Vagina (tissue), 2 donors: ENCODE measurements at regions not wholly inside any gene's neighbourhood (a gene's known extent, or its start where the extent isn't known, plus 50 kb on each side); places are given as distances from the start of the nearest gene placed in this dataset.

Source experiments
- DNase-seq, 2 donors: peaks; one replicate each; pipeline ENCODE4 v3.0.0-alpha.2; 2017; ENCODE audit errors: extremely low spot score in 2 of 2
- H3K27ac ChIP-seq: fragments of 200-600 bp; sonication (generic); one replicate; pipeline ENCODE4 v1.5.1; 2019
- H3K27me3 ChIP-seq: fragments of 200-600 bp; sonication (generic); one replicate; pipeline ENCODE4 v1.5.1; 2019
- H3K36me3 ChIP-seq, 2 donors: fragments of 200-600 bp; sonication (generic); one replicate each; pipeline ENCODE4 v1.5.1; 2017 to 2019
- H3K4me1 ChIP-seq: fragments of 200-600 bp; sonication (generic); one replicate; pipeline ENCODE4 v1.5.1; 2019
- H3K4me3 ChIP-seq, 2 donors: fragments of 200-600 bp; sonication (generic); 1 replicate in 1 of 2; 2 replicates in 1 of 2; pipeline ENCODE4 v1.5.1; 2016 to 2019
- H3K9me3 ChIP-seq: fragments of 200-600 bp; sonication (generic); one replicate; pipeline ENCODE4 v1.5.1; 2019
- CTCF ChIP-seq, 3 experiments: fragments of 450-650 bp in 2 of 3; fragments of 200-600 bp in 1 of 3; sonication (generic) in 1 of 3; IDR thresholded peaks; one replicate each; pipeline ENCODE4 v1.5.1; 2017 to 2019; ENCODE audit warnings: antibody characterized with exemption in 3 of 3, mild to moderate bottlenecking in 2 of 3, moderate library complexity in 2 of 3
- POLR2A ChIP-seq, 2 donors: fragments of 450-650 bp; IDR thresholded peaks; one replicate each; pipeline ENCODE4 v1.6.1; 2017; ENCODE audit warnings: antibody characterized with exemption in 2 of 2, mild to moderate bottlenecking in 2 of 2, moderate library complexity in 2 of 2
- POLR2AphosphoS5 ChIP-seq, 2 donors: sonication (generic); formaldehyde crosslinking; IDR thresholded peaks; one replicate each; pipeline ENCODE4 v1.9.0; 2017; ENCODE audit warnings: antibody characterized with exemption in 2 of 2, mild to moderate bottlenecking in 2 of 2, low read depth in 1 of 2; ENCODE audit not compliant: insufficient read depth in 1 of 2
- intact Hi-C: fragments of 100-400 bp; cut with DNase I; formaldehyde crosslinking; loops from one replicate; pipeline ENCODE4 v1.15.1; 2023

GRCh38 chr10:113252650-113253618 is 299.9 kb upstream of the HABP2 start:
- H3K27ac ChIP-seq, result no peak overlapping the region
- intact Hi-C loops, result no loop called here
- no peaks in the 10 kb centered on the region for H3K27me3 ChIP-seq
- DNase-seq, result no peak
- no peaks in the 10 kb centered on the region for H3K36me3 ChIP-seq
- H3K9me3 ChIP-seq, result no peaks in the 10 kb centered on the region
- H3K4me3 ChIP-seq, result no peak overlapping the region
- TF ChIP-seq CTCF (IDR thresholded peaks at IDR 0.05) (no peak), POLR2A (IDR thresholded peaks at IDR 0.05) (no peak), POLR2AphosphoS5 (IDR thresholded peaks at IDR 0.05; ENCODE audit: insufficient read depth in 1 of 2, low read depth in 1 of 2) (no peak)
- H3K4me1 ChIP-seq, result no peaks in the 10 kb centered on the region

- Histone ChIP-seq H3K4me3 (no peak overlapping the region), H3K27me3 (no peaks in the 10 kb centered on the region), H3K4me1 (no peaks in the 10 kb centered on the region), H3K36me3 (no peaks in the 10 kb centered on the region), H3K27ac (no peak overlapping the region), H3K9me3 (no peaks in the 10 kb centered on the region)
- DNase-seq, result no peak
- no peak for TF ChIP-seq CTCF (IDR thresholded peaks at IDR 0.05)
- TF ChIP-seq POLR2AphosphoS5 (IDR thresholded peaks at IDR 0.05; ENCODE audit: insufficient read depth in 1 of 2, low read depth in 1 of 2), result no peak
- TF ChIP-seq POLR2A (IDR thresholded peaks at IDR 0.05), result no peak
- intact Hi-C loops, result no loop called here
These were observed 293.2 kb upstream of the HABP2 start for GRCh38 chr10:113259576-113260226.

GRCh38 chr10:113261161-113261560 is 291.7 kb upstream of the HABP2 start:
- Histone ChIP-seq H3K4me1 (no peaks in the 10 kb centered on the region), H3K27ac (no peak overlapping the region), H3K4me3 (no peak overlapping the region), H3K36me3 (no peaks in the 10 kb centered on the region), H3K27me3 (no peaks in the 10 kb centered on the region), H3K9me3 (no peaks in the 10 kb centered on the region)
- TF ChIP-seq CTCF (IDR thresholded peaks at IDR 0.05), result no peak
- TF ChIP-seq POLR2A (IDR thresholded peaks at IDR 0.05), result no peak
- no peak for TF ChIP-seq POLR2AphosphoS5 (IDR thresholded peaks at IDR 0.05; ENCODE audit: insufficient read depth in 1 of 2, low read depth in 1 of 2)
- no peak for DNase-seq
- intact Hi-C loops, result no loop called here

- TF ChIP-seq POLR2A (IDR thresholded peaks at IDR 0.05), result no peak
- TF ChIP-seq CTCF (IDR thresholded peaks at IDR 0.05), result no peak
- TF ChIP-seq POLR2AphosphoS5 (IDR thresholded peaks at IDR 0.05; ENCODE audit: insufficient read depth in 1 of 2, low read depth in 1 of 2), result no peak
- intact Hi-C loops, result no loop called here
- H3K4me3 ChIP-seq, result no peak overlapping the region
- no peaks in the 10 kb centered on the region for H3K4me1 ChIP-seq
- H3K9me3 ChIP-seq, result no peaks in the 10 kb centered on the region
- H3K36me3 ChIP-seq, result no peaks in the 10 kb centered on the region
- no peaks in the 10 kb centered on the region for H3K27me3 ChIP-seq
- H3K27ac ChIP-seq, result no peak overlapping the region
- no peak for DNase-seq
These were observed 291.2 kb upstream of the HABP2 start for GRCh38 chr10:113261611-113262091.
